Fibroblast of lung (primary cell): ENCODE measurements at regions not wholly inside any gene's neighbourhood (a gene's known extent, or its start where the extent isn't known, plus 50 kb on each side); places are given as distances from the start of the nearest gene placed in this dataset.

Experiments
- DNase-seq, 2 donors: peaks; one replicate each; pipeline versions ENCODE4 v3.0.0 to v3.0.0-alpha.2; 2010; ENCODE audit warnings: low read depth in 2 of 2
- H2AFZ ChIP-seq: 2 replicates; pipeline ENCODE4 v1.5.1; 2012; ENCODE audit warnings: low read length, control low read depth, inconsistent platforms
- H3K27ac ChIP-seq: 2 replicates; pipeline ENCODE4 v1.5.1; 2011; ENCODE audit warnings: low read length, control low read depth; ENCODE audit not compliant: insufficient read depth
- H3K27me3 ChIP-seq: 2 replicates; pipeline ENCODE4 v1.5.1; 2011; ENCODE audit warnings: mild to moderate bottlenecking, low read length; ENCODE audit not compliant: control insufficient read depth, insufficient read depth
- H3K36me3 ChIP-seq: 2 replicates; pipeline ENCODE4 v1.5.1; 2011; ENCODE audit warnings: low read length; ENCODE audit not compliant: control insufficient read depth, insufficient read depth
- H3K4me1 ChIP-seq: 2 replicates; pipeline ENCODE4 v1.5.1; 2011; ENCODE audit warnings: low read length; ENCODE audit not compliant: control insufficient read depth, insufficient read depth; ENCODE audit errors: extremely low read depth
- H3K4me2 ChIP-seq: 2 replicates; pipeline ENCODE4 v1.5.1; 2011; ENCODE audit warnings: low read length, control low read depth; ENCODE audit not compliant: insufficient read depth; ENCODE audit errors: extremely low read depth
- H3K4me3 ChIP-seq, 4 experiments: fragments of 200-600 bp in 1 of 4; sonication (generic) in 1 of 4; replicated peaks in 1 of 4; 2 replicates each; pipeline ENCODE4 v1.5.1; 2011 to 2016; ENCODE audit warnings: low read length in 4 of 4, low read depth in 3 of 4, mild to moderate bottlenecking in 3 of 4, control low read depth in 2 of 4, inconsistent platforms in 1 of 4, mixed read lengths in 1 of 4; ENCODE audit not compliant: insufficient read depth in 1 of 4; ENCODE audit errors: control extremely low read depth in 1 of 4
- H3K79me2 ChIP-seq: 2 replicates; pipeline ENCODE4 v1.5.1; 2012; ENCODE audit warnings: mild to moderate bottlenecking, low read length, inconsistent platforms; ENCODE audit not compliant: control insufficient read depth, insufficient read depth
- H3K9ac ChIP-seq: 2 replicates; pipeline ENCODE4 v1.5.1; 2011; ENCODE audit warnings: mild to moderate bottlenecking, low read length, control low read depth; ENCODE audit not compliant: insufficient read depth
- H3K9me3 ChIP-seq: 2 replicates; pipeline ENCODE4 v1.5.1; 2012; ENCODE audit warnings: low read depth, low read length; ENCODE audit not compliant: control insufficient read depth, insufficient read depth
- H4K20me1 ChIP-seq: 2 replicates; pipeline ENCODE4 v1.5.1; 2011; ENCODE audit warnings: low read length; ENCODE audit not compliant: control insufficient read depth, insufficient read depth; ENCODE audit errors: extremely low read depth
- CTCF ChIP-seq, 2 donors: IDR thresholded peaks in 1 of 2; conservative IDR thresholded peaks in 1 of 2; 1 replicate in 1 of 2; 2 replicates in 1 of 2; pipeline ENCODE4 v1.5.1; 2011 to 2012; ENCODE audit warnings: low read length in 2 of 2, control low read depth in 1 of 2, inconsistent platforms in 1 of 2, low read depth in 1 of 2, mild to moderate bottlenecking in 1 of 2
- EZH2 ChIP-seq: IDR thresholded peaks from 2 replicates; pipeline ENCODE4 v1.5.1; 2012; ENCODE audit warnings: low read length, control low read depth, mild to moderate bottlenecking; ENCODE audit errors: missing control alignments

DNA sequence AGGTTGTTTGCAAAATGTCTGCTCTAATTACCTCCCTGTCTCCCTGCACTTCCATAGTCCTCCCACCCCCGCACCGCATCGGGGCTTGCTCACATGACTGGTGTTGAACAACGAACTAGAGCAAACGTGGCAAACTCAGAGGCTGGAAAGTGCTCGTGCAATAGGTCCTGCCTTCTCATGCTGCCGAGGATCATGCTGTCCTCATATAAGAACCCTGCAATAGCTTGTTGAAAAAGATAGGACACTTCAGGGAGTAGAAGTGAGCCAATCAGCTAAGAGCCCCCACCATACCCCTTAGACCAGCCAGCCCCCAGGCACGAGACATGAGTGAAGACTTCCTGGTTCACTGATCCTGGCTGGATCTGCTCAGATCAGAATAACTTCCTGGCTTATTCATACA is 219.2 kb downstream of the C6orf118 start:
- Histone ChIP-seq H3K4me1 (no peaks in the 10 kb centered on the region), H3K79me2 (no peaks in the 10 kb centered on the region), H3K27ac (no peak overlapping the region), H2AFZ (no peak overlapping the region), H3K9ac (no peak overlapping the region), H3K9me3 (peaks cover 2% of the 10 kb centered on the region), H3K36me3 (no peaks in the 10 kb centered on the region), H3K27me3 (no peaks in the 10 kb centered on the region), H3K4me2 (no peak overlapping the region), H4K20me1 (no peaks in the 10 kb centered on the region), H3K4me3 (no peak overlapping the region)
- TF ChIP-seq EZH2 (no peak), CTCF (conservative IDR thresholded peaks at IDR 0.05 in 1 of 2, IDR thresholded peaks at IDR 0.05 in 1 of 2; ENCODE audit: low read depth in 1 of 2, low read length in 2 of 2) (no peak)
- no peak for DNase-seq

- Histone ChIP-seq H3K4me1 (no peaks in the 10 kb centered on the region), H3K4me3 (no peak overlapping the region), H3K9ac (no peak overlapping the region), H3K9me3 (peaks cover 2% of the 10 kb centered on the region), H3K27me3 (no peaks in the 10 kb centered on the region), H3K79me2 (no peaks in the 10 kb centered on the region), H4K20me1 (no peaks in the 10 kb centered on the region), H3K36me3 (no peaks in the 10 kb centered on the region), H3K4me2 (no peak overlapping the region), H2AFZ (no peak overlapping the region), H3K27ac (no peak overlapping the region)
- DNase-seq = no peak
- no peak for TF ChIP-seq EZH2
- TF ChIP-seq CTCF (conservative IDR thresholded peaks at IDR 0.05 in 1 of 2, IDR thresholded peaks at IDR 0.05 in 1 of 2; ENCODE audit: low read depth in 1 of 2, low read length in 2 of 2) = no peak
These were observed 222.6 kb downstream of the C6orf118 start for GRCh38 chr6:165086814-165087213.

- Histone ChIP-seq H3K9ac (no peak overlapping the region), H3K4me3 (no peak overlapping the region), H3K79me2 (no peaks in the 10 kb centered on the region), H3K4me1 (no peaks in the 10 kb centered on the region), H3K36me3 (no peaks in the 10 kb centered on the region), H3K27me3 (no peaks in the 10 kb centered on the region), H3K4me2 (no peak overlapping the region), H4K20me1 (no peaks in the 10 kb centered on the region), H3K9me3 (no peaks in the 10 kb centered on the region), H3K27ac (no peak overlapping the region), H2AFZ (no peak overlapping the region)
- no peak for DNase-seq
- TF ChIP-seq CTCF (conservative IDR thresholded peaks at IDR 0.05 in 1 of 2, IDR thresholded peaks at IDR 0.05 in 1 of 2; ENCODE audit: low read depth in 1 of 2, low read length in 2 of 2) (no peak), EZH2 (no peak)
These were observed 226.8 kb downstream of the C6orf118 start for GRCh38 chr6:165082636-165083035.
